Loucy (cell line): ENCODE measurements at regions not wholly inside any gene's neighbourhood (a gene's known extent, or its start where the extent isn't known, plus 50 kb on each side); places are given as distances from the start of the nearest gene placed in this dataset.

ENCODE experiments used
- CTCF ChIP-seq: fragments of 200-600 bp; sonication (generic); conservative IDR thresholded peaks from 2 replicates; pipeline ENCODE4 v1.5.1; 2014; ENCODE audit warnings: mild to moderate bottlenecking, antibody characterized with exemption, low read length
- EZH2phosphoT487 ChIP-seq: fragments of 200-600 bp; IDR thresholded peaks from 2 replicates; pipeline ENCODE4 v1.6.1; 2018; ENCODE audit warnings: antibody characterized with exemption, mild to moderate bottlenecking, moderate library complexity, borderline replicate concordance

GRCh38 chr12:127558361-127558760, 708.6 kb upstream of the TMEM132C start:
- no peak for TF ChIP-seq CTCF
- no peak for TF ChIP-seq EZH2phosphoT487
